SK-N-SH (cell line): ENCODE measurements at regions not wholly inside any gene's neighbourhood (a gene's known extent, or its start where the extent isn't known, plus 50 kb on each side); places are given as distances from the start of the nearest gene placed in this dataset.

Experiments
- CTCF ChIA-PET: fragments of 300-600, 350-600 bp; formaldehyde crosslinking; extraction: SDS; loops from one replicate; lab custom pipeline; 2021; lab: Yijun Ruan, JAX
- POLR2A ChIA-PET: fragments of 350-600 bp; sonication (Branson Sonifier 250); formaldehyde crosslinking; extraction: SDS; loops from one replicate; lab custom pipeline; 2020; ENCODE audit warnings: antibody characterized with exemption, inconsistent platforms; lab: Yijun Ruan, JAX
- DNase-seq: peaks from one replicate; pipeline ENCODE4 v3.0.0; 2012
- H2AFZ ChIP-seq: fragments of 200-600 bp; sonication (generic); 2 replicates; pipeline ENCODE4 v1.8.1; 2016; ENCODE audit warnings: antibody characterized with exemption, mild to moderate bottlenecking, low read depth
- H3F3A ChIP-seq: fragments of 200-600 bp; sonication (generic); replicated peaks from 2 replicates; pipeline ENCODE3; 2016; ENCODE audit warnings: antibody characterized with exemption, mild to moderate bottlenecking; ENCODE audit not compliant: insufficient read depth
- H3K27ac ChIP-seq, 2 experiments: fragments of 200-500 bp in 1 of 2; fragments of 200-600 bp in 1 of 2; sonication (Bioruptor generic) in 1 of 2; sonication (generic), shearing (Covaris generic) in 1 of 2; 2 replicates each; pipeline versions ENCODE4 v1.5.1 to v1.6.1; 2014 to 2016; ENCODE audit warnings: low read depth in 2 of 2, inconsistent platforms in 1 of 2, low read length in 1 of 2, mild to moderate bottlenecking in 1 of 2, mixed read lengths in 1 of 2
- H3K27me3 ChIP-seq: fragments of 200-600 bp; sonication (generic), shearing (Covaris generic); 2 replicates; pipeline ENCODE4 v1.6.1; 2016; ENCODE audit warnings: mixed run types; ENCODE audit not compliant: insufficient read depth
- H3K36me3 ChIP-seq, 2 experiments: fragments of 200-500 bp in 1 of 2; fragments of 200-600 bp in 1 of 2; sonication (Bioruptor generic) in 1 of 2; sonication (generic) in 1 of 2; replicated peaks in 1 of 2; 2 replicates each; pipeline versions ENCODE3 to v1.5.1; 2014 to 2016; ENCODE audit warnings: low read length in 1 of 2, mild to moderate bottlenecking in 1 of 2; ENCODE audit not compliant: insufficient read depth in 2 of 2, control insufficient read depth in 1 of 2
- H3K4me1 ChIP-seq, 2 experiments: fragments of 200-500 bp in 1 of 2; fragments of 200-600 bp in 1 of 2; sonication (Bioruptor generic) in 1 of 2; sonication (generic), shearing (Covaris generic) in 1 of 2; 2 replicates each; pipeline versions ENCODE4 v1.5.1 to v1.6.1; 2014 to 2016; ENCODE audit warnings: low read depth in 1 of 2, low read length in 1 of 2, mixed run types in 1 of 2; ENCODE audit not compliant: insufficient read depth in 2 of 2, control insufficient read depth in 1 of 2
- H3K4me2 ChIP-seq: fragments of 200-600 bp; sonication (generic), shearing (Covaris generic); 2 replicates; pipeline ENCODE4 v1.6.1; 2017; ENCODE audit warnings: mixed run types
- H3K4me3 ChIP-seq, 2 experiments: fragments of 200-500 bp in 1 of 2; fragments of 200-600 bp in 1 of 2; sonication (Bioruptor generic) in 1 of 2; sonication (generic), shearing (Covaris generic) in 1 of 2; 2 replicates each; pipeline versions ENCODE4 v1.5.1 to v1.8.1; 2014 to 2016; ENCODE audit warnings: low read depth in 2 of 2, inconsistent platforms in 1 of 2, low read length in 1 of 2, mild to moderate bottlenecking in 1 of 2, mixed read lengths in 1 of 2, moderate library complexity in 1 of 2
- H3K79me2 ChIP-seq: fragments of 200-600 bp; sonication (generic); 2 replicates; pipeline ENCODE4 v1.8.1; 2017; ENCODE audit warnings: mild to moderate bottlenecking; ENCODE audit not compliant: insufficient read depth
- H3K9ac ChIP-seq: fragments of 200-600 bp; sonication (generic); 2 replicates; pipeline ENCODE4 v1.6.1; 2017; ENCODE audit warnings: mixed run types
- H3K9me2 ChIP-seq: fragments of 200-600 bp; sonication (generic); 2 replicates; pipeline ENCODE4 v1.6.1; 2017; ENCODE audit warnings: mixed run types
- H3K9me3 ChIP-seq: fragments of 200-600 bp; sonication (generic); 2 replicates; pipeline ENCODE4 v1.6.1; 2017; ENCODE audit warnings: mixed run types, mild to moderate bottlenecking, moderate library complexity
- H4K20me1 ChIP-seq: fragments of 200-600 bp; sonication (generic); 2 replicates; pipeline ENCODE4 v1.6.1; 2017; ENCODE audit warnings: mild to moderate bottlenecking, mixed run types; ENCODE audit not compliant: insufficient read depth
- CHD2 ChIP-seq: fragments of 150-350 bp; IDR thresholded peaks from 2 replicates; pipeline ENCODE4 v1.6.1; 2018; ENCODE audit warnings: low read length; ENCODE audit not compliant: partially characterized antibody
- EP300 ChIP-seq, 2 experiments: IDR thresholded peaks; 2 replicates each; pipeline versions ENCODE4 v1.4.0 to v1.6.1; 2012; ENCODE audit warnings: borderline replicate concordance in 1 of 2, low read depth in 1 of 2, low read length in 1 of 2
- FOSL2 ChIP-seq: IDR thresholded peaks from 2 replicates; pipeline ENCODE4 v1.4.0; 2012; ENCODE audit warnings: low read depth, mild to moderate bottlenecking, moderate library complexity, borderline replicate concordance
- FOXM1 ChIP-seq: IDR thresholded peaks from 2 replicates; pipeline ENCODE4 v1.4.0; 2012; ENCODE audit warnings: low read depth, mild to moderate bottlenecking
- GATA2 ChIP-seq: sonication (generic); formaldehyde crosslinking; IDR thresholded peaks from 2 replicates; pipeline ENCODE4 v1.5.0; 2020; ENCODE audit warnings: mild to moderate bottlenecking, missing genetic modification reagents
- JUND ChIP-seq: IDR thresholded peaks from 2 replicates; pipeline ENCODE4 v1.4.0; 2012
- MXI1 ChIP-seq: IDR thresholded peaks from 2 replicates; pipeline ENCODE4 v1.6.1; 2012; ENCODE audit warnings: mild to moderate bottlenecking, low read depth, low read length, improper control_type of control experiment
- NFIC ChIP-seq: IDR thresholded peaks from 2 replicates; pipeline ENCODE4 v1.4.0; 2012; ENCODE audit warnings: borderline replicate concordance
- RAD21 ChIP-seq: IDR thresholded peaks from 2 replicates; pipeline ENCODE4 v1.6.1; 2012; ENCODE audit warnings: mild to moderate bottlenecking, low read length
- RXRA ChIP-seq: IDR thresholded peaks from 2 replicates; pipeline ENCODE4 v1.4.0; 2012; ENCODE audit warnings: low read depth, mild to moderate bottlenecking, borderline replicate concordance
- SIN3A ChIP-seq: IDR thresholded peaks from 2 replicates; pipeline ENCODE4 v1.6.1; 2012; ENCODE audit warnings: low read depth, mild to moderate bottlenecking, low read length, moderate library complexity, borderline replicate concordance
- TCF12 ChIP-seq: IDR thresholded peaks from 2 replicates; pipeline ENCODE4 v1.4.0; 2012
- TEAD4 ChIP-seq: IDR thresholded peaks from 2 replicates; pipeline ENCODE4 v1.4.0; 2012; ENCODE audit warnings: mild to moderate bottlenecking, borderline replicate concordance; ENCODE audit not compliant: insufficient read depth
- WGBS: methylation state at CpG from one replicate; pipeline ENCODE4 v1.1.6; 2017; ENCODE audit warnings: low lambda C conversion rate; 5-methylcytosine and 5-hydroxymethylcytosine counted together
- TF ChIP-seq, protein P1 (sequence below): fragments of 200-600 bp; sonication (generic); IDR thresholded peaks from 2 replicates; pipeline ENCODE4 v1.6.1; 2017; ENCODE audit warnings: antibody characterized with exemption, mild to moderate bottlenecking, moderate library complexity
- TF ChIP-seq, protein P2 (sequence below): IDR thresholded peaks from 2 replicates; pipeline ENCODE4 v1.6.1; 2012; ENCODE audit warnings: mild to moderate bottlenecking, low read depth, low read length, moderate library complexity
- TF ChIP-seq, protein P3 (sequence below): IDR thresholded peaks from 2 replicates; pipeline ENCODE4 v1.4.0; 2012; ENCODE audit warnings: low read depth, borderline replicate concordance

DNA sequence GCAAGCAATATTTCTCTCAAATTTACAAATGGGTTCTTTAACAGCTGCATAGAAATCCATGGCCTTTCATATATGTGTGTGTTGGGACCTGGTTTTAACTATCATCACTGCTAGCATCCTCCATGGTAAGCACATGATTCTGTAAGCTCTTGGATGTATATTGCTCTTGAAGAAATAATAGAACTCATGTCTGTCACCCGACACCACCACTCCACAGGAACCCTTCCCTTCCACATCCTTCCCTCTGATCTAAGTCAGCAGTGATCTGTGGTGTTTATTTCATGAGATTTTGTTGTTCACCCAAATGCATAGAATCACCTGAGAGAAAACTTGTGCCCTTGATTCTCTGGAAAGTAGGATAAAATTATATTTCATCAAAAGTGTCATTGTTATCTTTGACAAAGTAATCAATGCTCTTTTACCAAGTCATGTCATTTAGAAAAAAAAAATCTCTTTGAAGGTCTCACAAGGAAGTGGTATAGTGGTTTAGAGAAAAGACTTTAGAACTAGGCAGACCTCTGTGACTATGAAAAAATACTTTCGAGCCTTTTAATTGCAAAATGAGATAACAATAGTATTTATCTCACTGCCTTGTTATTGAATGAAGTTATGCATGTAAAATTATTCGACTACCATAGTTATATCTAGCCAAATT, 649.8 kb upstream of the SLC35B3 start:
- WGBS: under 1% methylated on average over 3 of the region's 3 CpGs
- Histone ChIP-seq H3K4me3 (no peak overlapping the region), H3K27ac (no peak overlapping the region), H3K9me2 (no peaks in the 10 kb centered on the region), H3F3A (no peaks in the 10 kb centered on the region), H3K9me3 (no peaks in the 10 kb centered on the region), H3K27me3 (no peaks in the 10 kb centered on the region), H3K36me3 (no peaks in the 10 kb centered on the region), H3K9ac (no peak overlapping the region), H2AFZ (no peak overlapping the region; the same call in 1 of the 2 replicates), H3K4me1 (no peaks in the 10 kb centered on the region), H4K20me1 (no peaks in the 10 kb centered on the region), H3K4me2 (no peak overlapping the region), H3K79me2 (no peaks in the 10 kb centered on the region)
- DNase-seq: no peak
- ChIA-PET CTCF (interaction anchor here (1.0 kb wide), 1 partner anchor 8 kb away, joined by 3 read pairs; no protein-coding TSS in a partner anchor), POLR2A (no interaction called here)
- no peak for TF ChIP-seq TEAD4
- no peak for TF ChIP-seq MXI1
- TF ChIP-seq, protein P1, sequence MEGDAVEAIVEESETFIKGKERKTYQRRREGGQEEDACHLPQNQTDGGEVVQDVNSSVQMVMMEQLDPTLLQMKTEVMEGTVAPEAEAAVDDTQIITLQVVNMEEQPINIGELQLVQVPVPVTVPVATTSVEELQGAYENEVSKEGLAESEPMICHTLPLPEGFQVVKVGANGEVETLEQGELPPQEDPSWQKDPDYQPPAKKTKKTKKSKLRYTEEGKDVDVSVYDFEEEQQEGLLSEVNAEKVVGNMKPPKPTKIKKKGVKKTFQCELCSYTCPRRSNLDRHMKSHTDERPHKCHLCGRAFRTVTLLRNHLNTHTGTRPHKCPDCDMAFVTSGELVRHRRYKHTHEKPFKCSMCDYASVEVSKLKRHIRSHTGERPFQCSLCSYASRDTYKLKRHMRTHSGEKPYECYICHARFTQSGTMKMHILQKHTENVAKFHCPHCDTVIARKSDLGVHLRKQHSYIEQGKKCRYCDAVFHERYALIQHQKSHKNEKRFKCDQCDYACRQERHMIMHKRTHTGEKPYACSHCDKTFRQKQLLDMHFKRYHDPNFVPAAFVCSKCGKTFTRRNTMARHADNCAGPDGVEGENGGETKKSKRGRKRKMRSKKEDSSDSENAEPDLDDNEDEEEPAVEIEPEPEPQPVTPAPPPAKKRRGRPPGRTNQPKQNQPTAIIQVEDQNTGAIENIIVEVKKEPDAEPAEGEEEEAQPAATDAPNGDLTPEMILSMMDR: no peak
- TF ChIP-seq, protein P2, sequence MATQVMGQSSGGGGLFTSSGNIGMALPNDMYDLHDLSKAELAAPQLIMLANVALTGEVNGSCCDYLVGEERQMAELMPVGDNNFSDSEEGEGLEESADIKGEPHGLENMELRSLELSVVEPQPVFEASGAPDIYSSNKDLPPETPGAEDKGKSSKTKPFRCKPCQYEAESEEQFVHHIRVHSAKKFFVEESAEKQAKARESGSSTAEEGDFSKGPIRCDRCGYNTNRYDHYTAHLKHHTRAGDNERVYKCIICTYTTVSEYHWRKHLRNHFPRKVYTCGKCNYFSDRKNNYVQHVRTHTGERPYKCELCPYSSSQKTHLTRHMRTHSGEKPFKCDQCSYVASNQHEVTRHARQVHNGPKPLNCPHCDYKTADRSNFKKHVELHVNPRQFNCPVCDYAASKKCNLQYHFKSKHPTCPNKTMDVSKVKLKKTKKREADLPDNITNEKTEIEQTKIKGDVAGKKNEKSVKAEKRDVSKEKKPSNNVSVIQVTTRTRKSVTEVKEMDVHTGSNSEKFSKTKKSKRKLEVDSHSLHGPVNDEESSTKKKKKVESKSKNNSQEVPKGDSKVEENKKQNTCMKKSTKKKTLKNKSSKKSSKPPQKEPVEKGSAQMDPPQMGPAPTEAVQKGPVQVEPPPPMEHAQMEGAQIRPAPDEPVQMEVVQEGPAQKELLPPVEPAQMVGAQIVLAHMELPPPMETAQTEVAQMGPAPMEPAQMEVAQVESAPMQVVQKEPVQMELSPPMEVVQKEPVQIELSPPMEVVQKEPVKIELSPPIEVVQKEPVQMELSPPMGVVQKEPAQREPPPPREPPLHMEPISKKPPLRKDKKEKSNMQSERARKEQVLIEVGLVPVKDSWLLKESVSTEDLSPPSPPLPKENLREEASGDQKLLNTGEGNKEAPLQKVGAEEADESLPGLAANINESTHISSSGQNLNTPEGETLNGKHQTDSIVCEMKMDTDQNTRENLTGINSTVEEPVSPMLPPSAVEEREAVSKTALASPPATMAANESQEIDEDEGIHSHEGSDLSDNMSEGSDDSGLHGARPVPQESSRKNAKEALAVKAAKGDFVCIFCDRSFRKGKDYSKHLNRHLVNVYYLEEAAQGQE: no peak
- no peak for TF ChIP-seq JUND
- TF ChIP-seq SIN3A: no peak
- TF ChIP-seq TCF12: no peak
- no peak for TF ChIP-seq CHD2
- no peak for TF ChIP-seq EP300 (IDR thresholded peaks at IDR 0.05; ENCODE audit: borderline replicate concordance in 1 of 2, low read depth in 1 of 2, low read length in 1 of 2)
- TF ChIP-seq GATA2: no peak
- TF ChIP-seq NFIC: no peak
- TF ChIP-seq FOXM1: no peak
- TF ChIP-seq RAD21: no peak
- TF ChIP-seq, protein P3, sequence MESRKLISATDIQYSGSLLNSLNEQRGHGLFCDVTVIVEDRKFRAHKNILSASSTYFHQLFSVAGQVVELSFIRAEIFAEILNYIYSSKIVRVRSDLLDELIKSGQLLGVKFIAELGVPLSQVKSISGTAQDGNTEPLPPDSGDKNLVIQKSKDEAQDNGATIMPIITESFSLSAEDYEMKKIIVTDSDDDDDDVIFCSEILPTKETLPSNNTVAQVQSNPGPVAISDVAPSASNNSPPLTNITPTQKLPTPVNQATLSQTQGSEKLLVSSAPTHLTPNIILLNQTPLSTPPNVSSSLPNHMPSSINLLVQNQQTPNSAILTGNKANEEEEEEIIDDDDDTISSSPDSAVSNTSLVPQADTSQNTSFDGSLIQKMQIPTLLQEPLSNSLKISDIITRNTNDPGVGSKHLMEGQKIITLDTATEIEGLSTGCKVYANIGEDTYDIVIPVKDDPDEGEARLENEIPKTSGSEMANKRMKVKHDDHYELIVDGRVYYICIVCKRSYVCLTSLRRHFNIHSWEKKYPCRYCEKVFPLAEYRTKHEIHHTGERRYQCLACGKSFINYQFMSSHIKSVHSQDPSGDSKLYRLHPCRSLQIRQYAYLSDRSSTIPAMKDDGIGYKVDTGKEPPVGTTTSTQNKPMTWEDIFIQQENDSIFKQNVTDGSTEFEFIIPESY: no peak
- no peak for TF ChIP-seq RXRA
- TF ChIP-seq FOSL2: no peak
